ENCODE measurements at regions not wholly inside any gene's neighbourhood (a gene's known extent, or its start where the extent isn't known, plus 50 kb on each side); places are given as distances from the start of the nearest gene placed in this dataset.

GRCh38 chrX:39755143-39756032 is 342.4 kb downstream of the BCOR start:
- DNase-seq = peak; percentile 39 to 74

- no peak for DNase-seq
Measured at GRCh38 chrX:39756086-39756883, 341.5 kb downstream of the BCOR start.

DNA sequence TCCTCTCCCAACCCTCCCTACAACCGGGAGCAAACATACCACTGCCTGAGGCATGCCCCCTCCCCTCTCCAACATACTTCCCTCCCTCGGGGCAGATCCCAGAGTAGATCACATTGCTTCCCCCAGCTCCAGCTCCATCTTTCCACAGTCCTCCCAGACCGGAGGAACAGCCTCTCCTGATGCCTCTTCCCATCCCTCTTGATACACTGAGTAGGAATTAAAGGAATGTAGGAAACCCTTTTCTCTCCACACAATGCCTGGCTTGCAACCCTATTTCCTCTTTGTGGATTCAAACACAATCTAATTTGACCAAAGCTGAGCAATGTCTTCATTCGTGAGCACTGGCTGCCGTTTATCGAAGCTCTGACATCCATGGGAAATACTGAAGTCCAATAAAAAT is 339.8 kb downstream of the BCOR start:
- DNase-seq = no peak

GRCh38 chrX:39758791-39759525 is 338.8 kb downstream of the BCOR start:
- DNase-seq = no peak

GRCh38 chrX:39759526-39760224 is 338.1 kb downstream of the BCOR start:
- peak in 1 of 2 experiments; percentile 29 for DNase-seq

DNA sequence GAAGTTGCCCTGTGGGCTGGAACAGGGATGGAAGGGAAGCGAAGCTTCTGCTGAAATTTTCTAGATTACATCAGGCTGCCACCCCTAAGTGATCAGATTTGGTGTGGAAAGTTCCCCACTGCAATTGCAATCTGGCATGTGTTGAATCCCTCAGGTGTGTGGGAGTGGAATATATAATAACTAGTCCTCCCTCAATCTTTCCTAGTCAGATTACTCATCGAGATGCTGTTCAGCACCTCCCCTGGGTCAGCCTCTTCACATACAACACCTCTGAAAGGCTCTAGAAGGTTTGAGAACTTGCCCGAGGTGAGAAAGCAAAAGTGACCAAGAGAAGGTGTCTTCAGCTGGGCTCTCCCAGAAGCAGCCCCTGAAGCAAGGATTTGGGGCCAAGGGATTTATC is 336.8 kb downstream of the BCOR start:
- DNase-seq = no peak

- no peak for DNase-seq
Measured at GRCh38 chrX:39762266-39762841, 335.4 kb downstream of the BCOR start.

DNA sequence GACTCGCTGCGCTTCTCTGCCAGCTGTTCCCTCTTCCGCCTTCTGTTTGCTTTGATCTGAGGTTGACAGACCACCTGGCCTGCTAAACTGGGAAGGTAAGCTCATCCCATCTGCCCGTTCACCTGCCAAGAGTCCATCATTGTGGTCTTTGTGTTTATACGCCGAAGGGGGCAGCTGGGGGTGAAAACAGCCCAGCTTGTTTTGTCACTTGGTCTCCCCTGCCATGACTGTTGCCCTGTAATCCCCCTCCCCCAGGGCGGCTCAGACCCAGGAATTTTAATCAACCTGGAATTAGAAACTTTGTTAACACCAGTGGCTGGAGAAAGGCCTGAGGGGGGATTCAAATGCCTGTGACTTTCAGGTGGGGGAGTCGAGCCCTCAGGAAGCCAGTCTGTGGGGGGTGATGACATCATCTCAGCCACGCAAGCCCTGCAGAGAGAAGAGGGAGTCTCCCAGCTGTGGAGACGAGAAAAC is 333.3 kb downstream of the BCOR start:
- peak; percentile 31 to 60 for DNase-seq

DNA sequence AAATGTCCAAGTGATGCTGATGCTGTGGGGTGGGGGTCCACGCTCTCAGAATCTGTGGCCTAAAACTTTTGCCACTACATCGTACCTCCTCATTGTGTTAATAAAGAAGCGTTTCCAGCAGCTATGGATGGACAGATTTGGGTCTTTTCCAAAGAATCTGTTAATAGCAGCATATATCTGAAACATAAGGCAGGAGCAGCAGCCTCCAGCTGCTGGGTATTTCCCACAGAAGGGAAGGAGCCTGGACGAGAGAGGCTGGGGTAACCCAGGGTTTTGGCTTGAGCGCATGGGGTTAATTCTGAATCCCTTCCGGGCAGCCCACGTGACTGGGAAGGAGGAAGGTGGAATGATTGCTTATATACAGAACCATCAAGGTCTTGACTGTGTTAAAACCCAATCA is 332.4 kb downstream of the BCOR start:
- no peak for DNase-seq

DNA sequence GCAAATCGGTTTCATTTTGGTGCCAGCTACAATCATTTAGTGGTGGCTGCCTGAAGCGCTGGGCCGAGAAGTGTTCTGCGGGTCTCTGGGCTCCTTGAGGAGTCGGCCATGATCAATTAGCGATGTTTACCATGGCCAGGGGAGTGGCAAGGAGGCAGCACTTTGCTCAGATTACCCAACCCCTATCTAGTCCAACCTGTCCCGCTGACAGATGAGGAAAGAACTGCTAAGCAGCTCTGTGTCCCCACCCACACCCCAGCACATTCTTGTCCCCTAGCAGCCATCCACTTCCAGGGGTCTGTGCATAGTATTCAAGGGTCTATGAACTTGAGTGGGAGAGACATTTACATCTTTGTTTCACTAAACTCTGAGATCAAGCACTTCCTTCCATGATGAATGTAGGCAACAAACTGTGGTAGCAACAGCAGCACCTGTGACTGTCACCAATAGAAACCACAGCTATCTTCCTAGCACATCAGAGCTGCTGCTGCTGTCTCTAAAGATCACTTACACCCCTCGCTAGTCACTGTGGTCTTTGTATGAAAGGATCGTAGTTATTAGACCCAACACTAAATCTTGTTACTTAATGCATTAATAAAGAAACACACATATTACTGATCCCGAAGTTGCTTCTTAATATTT is 331.6 kb downstream of the BCOR start:
- DNase-seq = peak in 1 of 2 experiments; percentile 21

- no peak for DNase-seq
Measured at GRCh38 chrX:39766855-39767254, 330.9 kb downstream of the BCOR start.

DNA sequence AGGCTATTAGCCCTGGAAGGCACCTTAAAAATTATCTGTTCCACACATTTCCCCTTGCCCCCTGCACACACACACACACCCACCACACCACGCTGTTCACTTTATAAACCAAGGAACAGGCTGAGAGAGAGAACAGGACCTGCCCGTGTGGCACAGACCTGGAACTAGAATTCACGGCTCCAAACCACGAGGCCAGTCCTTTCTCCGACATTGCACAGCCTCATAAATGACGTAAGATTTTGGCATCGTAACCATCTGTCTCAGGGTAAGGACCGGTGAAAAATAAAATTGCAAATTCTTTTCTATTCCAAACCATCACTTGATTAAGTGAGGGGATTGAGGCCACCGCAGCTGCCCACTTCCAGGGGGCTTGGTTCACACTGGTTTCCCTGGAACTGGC is 330.3 kb downstream of the BCOR start:
- no peak for DNase-seq

DNA sequence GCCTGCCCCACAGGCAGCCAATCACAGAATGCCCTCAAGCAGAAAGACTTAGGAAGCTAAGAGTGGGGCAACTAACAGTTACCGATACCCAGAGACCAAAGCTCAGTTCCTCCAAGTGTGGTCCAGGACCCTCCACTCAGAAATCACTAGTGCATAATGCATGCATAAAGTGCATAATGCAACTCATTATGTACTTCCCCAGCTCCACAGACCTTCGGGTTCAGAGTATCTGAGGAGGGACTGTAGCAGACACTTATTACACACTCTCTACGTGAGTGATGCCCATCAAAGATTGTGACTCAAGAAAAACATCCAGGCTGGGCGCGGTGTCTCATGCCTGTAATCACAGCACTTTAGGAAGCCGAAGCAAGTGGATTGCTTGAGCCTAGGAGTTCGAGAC is 328.0 kb downstream of the BCOR start:
- DNase-seq = no peak

GRCh38 chrX:39771089-39771488 is 326.7 kb downstream of the BCOR start:
- no peak for DNase-seq

GRCh38 chrX:39772057-39772832 is 325.5 kb downstream of the BCOR start:
- peak; percentile 81 to 85 for DNase-seq

DNA sequence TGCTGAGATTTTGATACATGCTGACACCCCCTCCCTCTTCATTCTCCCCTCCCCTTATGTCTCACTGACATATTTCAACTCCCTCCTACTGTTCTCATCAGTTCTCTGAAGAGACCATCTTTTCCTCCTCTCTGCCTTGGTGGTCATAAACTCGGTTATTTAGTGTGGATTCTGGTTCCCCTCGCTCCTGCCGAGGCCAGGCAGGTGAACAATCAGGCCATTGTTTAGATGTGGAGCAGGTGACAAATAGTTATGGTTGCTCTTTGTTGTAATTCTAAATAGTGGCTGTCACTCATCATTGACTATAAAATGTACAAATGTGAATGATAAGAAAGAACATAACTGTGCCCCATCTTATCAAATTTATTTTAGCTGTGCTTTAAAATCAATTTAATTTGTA is 324.6 kb downstream of the BCOR start:
- peak; percentile 84 to 89 for DNase-seq

DNA sequence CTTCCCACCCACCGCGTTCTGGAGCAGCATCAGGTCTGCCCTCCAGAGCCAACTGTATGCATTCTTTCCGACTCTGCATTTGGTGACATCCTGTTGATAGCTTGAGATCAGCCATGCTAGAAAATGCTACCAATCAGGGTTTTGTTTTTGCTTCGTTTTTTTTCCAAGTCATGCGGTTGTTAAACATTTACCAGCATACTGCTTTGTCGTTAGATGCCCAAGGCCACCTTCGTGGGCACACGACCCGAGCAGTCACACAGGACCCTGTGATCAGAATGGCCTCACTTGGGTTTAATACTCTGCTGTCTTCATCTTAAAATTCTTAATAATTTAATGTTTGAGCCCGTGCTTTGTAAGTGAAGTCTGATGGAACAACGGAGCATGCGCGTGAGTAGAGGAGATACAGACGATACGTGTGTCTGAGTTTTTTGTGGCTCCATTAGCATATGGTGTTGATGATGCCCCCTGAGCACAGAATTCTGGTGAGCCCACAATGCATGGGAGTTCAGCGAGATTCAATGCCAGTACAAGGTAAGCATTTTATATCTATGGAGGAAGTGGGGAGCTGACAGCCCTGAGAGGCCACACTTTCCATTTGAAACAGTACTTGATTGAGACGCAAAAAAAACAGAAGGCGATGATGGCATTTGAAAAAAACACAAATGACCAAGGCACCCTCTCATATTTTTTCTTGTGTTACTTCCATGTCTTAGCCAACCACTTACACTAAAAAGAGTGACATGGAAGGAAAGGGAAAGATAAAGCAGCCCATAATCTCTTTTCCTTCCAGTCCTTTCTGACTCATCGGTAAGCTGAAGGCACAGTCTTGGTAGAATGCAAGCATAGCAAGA is 323.6 kb downstream of the BCOR start:
- peak; percentile 41 to 69 for DNase-seq

DNA sequence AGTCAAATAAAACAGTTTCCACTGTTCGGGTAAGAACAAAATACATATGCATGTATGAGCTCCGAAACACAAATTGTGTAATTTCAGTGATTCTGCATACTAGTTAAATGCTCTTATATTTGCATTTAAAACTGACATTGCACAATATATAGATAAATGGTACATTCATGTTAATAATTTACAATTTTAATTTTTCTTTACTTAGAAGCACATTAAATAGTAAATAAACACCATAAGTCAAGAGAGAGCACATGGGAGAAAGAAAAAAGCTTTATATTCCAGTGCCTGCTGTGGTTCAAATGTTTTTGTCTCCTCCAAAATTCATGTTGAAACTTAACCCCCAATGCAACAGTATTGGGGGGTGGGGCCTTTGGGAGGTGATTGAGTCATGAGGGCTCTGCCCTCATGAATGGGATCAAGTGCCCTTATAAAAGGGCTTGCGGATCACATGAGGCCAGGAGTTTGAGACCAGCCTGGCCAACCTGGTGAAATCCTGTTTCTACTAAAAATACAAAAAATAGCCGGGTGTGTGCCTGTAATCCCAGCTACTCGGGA is 322.9 kb downstream of the BCOR start:
- DNase-seq = peak in 1 of 2 experiments; percentile 34

DNA sequence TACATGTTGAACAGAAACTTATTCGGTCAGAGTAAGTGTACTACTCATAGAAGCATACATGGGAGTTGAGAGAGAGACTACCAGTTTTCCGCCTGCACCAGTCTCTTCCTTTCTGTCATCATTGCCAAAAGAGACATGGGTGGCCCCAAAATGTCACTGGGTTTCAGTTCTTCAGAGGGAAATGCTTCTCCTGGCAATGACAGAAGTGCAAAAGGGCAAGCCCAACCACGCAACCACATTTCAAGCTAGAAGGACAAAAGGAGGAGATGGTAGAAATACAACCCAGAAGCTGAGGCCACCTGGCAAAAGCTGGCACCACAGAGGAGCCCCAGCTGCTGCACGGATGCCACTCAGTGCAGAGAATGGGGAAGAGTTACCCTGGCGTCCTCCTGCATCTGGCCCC is 320.1 kb downstream of the BCOR start:
- no peak for DNase-seq

All from NCI-H526 (cell line).